Activated gamma-delta T cell treated with anti-CD3 and anti-CD28 coated beads, Interleukin-2, amount 50 U/mL, for 16 hours (primary cell): ENCODE measurements at regions not wholly inside any gene's neighbourhood (a gene's known extent, or its start where the extent isn't known, plus 50 kb on each side); places are given as distances from the start of the nearest gene placed in this dataset.
"Not testable (repeated sequence)": the region's sequence is repeated elsewhere in the genome, so short reads cannot be mapped to it uniquely, and the experiment has no call there.

ENCODE experiments used
- DNase-seq: peaks from one replicate; pipeline ENCODE4 v3.0.0-alpha.2; 2020; ENCODE audit warnings: low read depth

DNA sequence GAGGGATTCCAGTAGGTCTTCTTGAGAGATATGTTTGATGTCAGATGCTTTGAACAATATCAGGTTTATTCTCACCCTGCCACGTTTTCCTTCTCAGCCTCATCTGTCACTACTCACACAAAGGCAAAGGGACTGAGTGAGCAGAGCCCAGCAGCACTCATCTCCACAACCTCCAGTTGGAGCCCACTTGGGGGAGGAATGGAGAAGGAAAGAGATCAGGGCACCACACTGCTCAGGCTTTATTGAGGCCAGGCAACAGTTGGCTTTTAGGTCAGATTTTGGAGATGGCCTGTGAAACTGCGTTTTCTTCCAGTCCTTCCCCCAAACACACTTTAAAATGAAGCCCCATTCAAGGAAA, 57.3 kb upstream of the SEC22B start:
- DNase-seq = not testable (repeated sequence)

DNA sequence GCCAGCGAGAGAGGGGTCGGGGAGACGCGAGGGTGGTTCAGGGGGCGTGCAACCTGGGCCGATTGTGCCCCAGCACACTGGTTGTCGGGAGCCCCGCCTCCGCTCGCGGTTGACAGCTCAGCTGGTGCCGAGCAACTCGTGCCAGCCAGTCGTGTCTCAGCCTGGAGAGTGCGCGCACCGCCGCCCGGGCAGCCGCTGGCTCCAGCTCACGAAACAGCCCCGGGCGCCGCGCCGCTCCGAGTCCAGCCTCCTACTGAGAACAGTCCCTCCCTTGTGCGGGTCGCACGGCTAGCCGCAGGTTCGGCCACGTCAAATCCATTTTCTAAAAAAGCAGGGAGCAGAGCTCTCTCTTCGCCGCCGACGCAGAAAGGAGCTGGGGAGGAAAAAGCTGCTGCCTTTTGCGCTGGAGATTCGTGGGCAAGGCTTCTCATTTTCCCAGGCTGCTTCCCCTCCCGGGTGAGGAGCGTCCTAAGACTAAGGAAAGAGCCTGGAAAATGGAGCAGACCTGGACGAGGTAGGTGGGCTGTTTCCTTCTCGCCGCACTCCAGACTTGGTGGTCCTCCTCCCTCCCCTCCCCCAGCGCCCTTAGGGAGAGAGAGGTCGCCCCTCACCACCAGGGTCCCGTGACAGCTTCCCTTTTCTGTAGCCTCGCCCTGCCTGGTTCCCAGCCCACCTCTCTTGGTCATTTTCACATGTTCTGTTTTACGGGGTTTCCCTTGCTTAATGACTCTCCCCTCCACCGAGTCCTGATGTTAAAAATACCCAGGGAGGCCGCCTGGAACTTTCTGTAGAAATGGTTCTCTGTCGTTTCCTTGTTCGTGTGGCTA, 56.7 kb upstream of the SEC22B start:
- DNase-seq = not testable (repeated sequence)

DNA sequence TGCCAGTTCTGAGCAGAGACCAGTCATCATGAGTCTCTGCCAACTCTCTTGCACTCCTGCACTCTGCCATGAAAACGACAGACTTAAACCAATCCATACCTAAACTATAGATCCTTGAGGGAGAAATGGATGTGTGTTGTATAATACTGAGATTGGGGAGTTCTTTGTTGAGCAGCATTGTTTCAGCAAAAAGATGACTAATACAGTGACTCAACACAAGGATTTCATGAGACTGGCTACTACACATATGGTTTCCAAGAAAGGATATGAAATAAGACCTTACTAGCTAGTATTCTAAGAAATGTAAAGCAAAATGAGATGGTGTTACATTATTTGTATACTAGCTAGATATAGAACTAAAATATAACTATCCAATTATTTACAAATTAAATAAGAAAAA, 53.5 kb upstream of the SEC22B start:
- DNase-seq = not testable (repeated sequence)
